HepG2 (cell line): ENCODE measurements at regions not wholly inside any gene's neighbourhood (a gene's known extent, or its start where the extent isn't known, plus 50 kb on each side); places are given as distances from the start of the nearest gene placed in this dataset.

Experiments used
- ATAC-seq: fragments of 200-7000 bp; cut with Tn5 transposase; 3 replicates; pipeline ENCODE4 v1.9.1; 2020; ENCODE audit warnings: mild to moderate bottlenecking, moderate library complexity
- BruUV-seq: library from RNA; stranded (reverse); fragments of 400-500 nt; replicated peaks from 2 replicates; lab custom pipeline; 2021; lab: Mats Ljungman, UMichigan
- CTCF ChIA-PET: fragments of 300-600 bp; formaldehyde crosslinking; extraction: SDS; loops from one replicate; lab custom pipeline; 2021; ENCODE audit warnings: low total read pairs, inconsistent platforms, low intra/inter-chr PET ratio; lab: Yijun Ruan, JAX
- POLR2A ChIA-PET: fragments of 350-600 bp; sonication (Branson Sonifier 250); formaldehyde crosslinking; loops from one replicate; lab custom pipeline; 2020; ENCODE audit warnings: antibody characterized with exemption, inconsistent platforms; lab: Yijun Ruan, JAX
- DNase-seq: peaks from one replicate; pipeline ENCODE4 v3.0.0-alpha.2; 2015; ENCODE audit warnings: low spot score
- FAIRE-seq: peaks from 3 replicates; lab custom pipeline; 2011; peaks lifted over from hg19 to GRCh38; lab: Jason Lieb, UNC
- H2AFZ ChIP-seq: one replicate; pipeline ENCODE4 v1.6.1; 2011; ENCODE audit warnings: low read length, inconsistent platforms
- H3K27ac ChIP-seq: fragments of 300-600 bp; 3 replicates; pipeline ENCODE4 v1.8.0; 2011; ENCODE audit warnings: mixed run types, mild to moderate bottlenecking, mixed read lengths, low read length, inconsistent platforms; ENCODE audit not compliant: insufficient read depth; ENCODE audit errors: extremely low read length
- H3K27me3 ChIP-seq, 2 experiments: fragments of 200-600 bp in 1 of 2; 2 replicates in 1 of 2; 3 replicates in 1 of 2; pipeline versions ENCODE4 v1.6.0 to v1.8.0; 2011; ENCODE audit warnings: low read length in 2 of 2, mild to moderate bottlenecking in 2 of 2, moderate library complexity in 2 of 2, inconsistent platforms in 1 of 2; ENCODE audit not compliant: insufficient read depth in 2 of 2, control insufficient read depth in 1 of 2
- H3K36me3 ChIP-seq, 2 experiments: fragments of 200-600 bp in 1 of 2; replicated peaks in 1 of 2; 2 replicates in 1 of 2; 3 replicates in 1 of 2; pipeline versions ENCODE4 v1.5.1 to v1.8.0; 2011; ENCODE audit warnings: low read length in 2 of 2, inconsistent platforms in 1 of 2; ENCODE audit not compliant: insufficient read depth in 2 of 2, control insufficient read depth in 1 of 2
- H3K4me1 ChIP-seq: 2 replicates; pipeline ENCODE4 v1.5.1; 2012; ENCODE audit warnings: low read length, inconsistent platforms; ENCODE audit not compliant: insufficient read depth
- H3K4me2 ChIP-seq: 2 replicates; pipeline ENCODE4 v1.6.0; 2011; ENCODE audit warnings: low read depth, low read length, inconsistent platforms
- H3K4me3 ChIP-seq, 3 experiments: fragments of 200-600 bp in 1 of 3; sonication (generic), shearing (Covaris generic) in 1 of 3; replicated peaks in 1 of 3; 2 replicates each; pipeline ENCODE4 v1.5.1; 2011 to 2016; ENCODE audit warnings: low read length in 3 of 3, inconsistent platforms in 2 of 3, low read depth in 2 of 3, mild to moderate bottlenecking in 2 of 3, control low read depth in 1 of 3, mixed read lengths in 1 of 3; ENCODE audit not compliant: insufficient read depth in 1 of 3
- H3K79me2 ChIP-seq: one replicate; pipeline ENCODE4 v1.6.1; 2011; ENCODE audit warnings: low read length, inconsistent platforms; ENCODE audit not compliant: insufficient read depth
- H3K9ac ChIP-seq: 2 replicates; pipeline ENCODE4 v1.6.0; 2011; ENCODE audit warnings: mild to moderate bottlenecking, low read depth, low read length, inconsistent platforms; ENCODE audit not compliant: insufficient read depth
- H3K9me3 ChIP-seq: 2 replicates; pipeline ENCODE4 v1.5.1; 2012; ENCODE audit warnings: mild to moderate bottlenecking, low read length
- H4K20me1 ChIP-seq: 2 replicates; pipeline ENCODE4 v1.6.0; 2011; ENCODE audit warnings: inconsistent platforms, mild to moderate bottlenecking, low read length, moderate library complexity; ENCODE audit not compliant: insufficient read depth
- DDIT3 ChIP-seq: sonication (generic); formaldehyde crosslinking; IDR thresholded peaks from 2 replicates; pipeline ENCODE4 v1.4.0; 2020; ENCODE audit warnings: mild to moderate bottlenecking, missing genetic modification reagents
- DRAP1 ChIP-seq: IDR thresholded peaks from 2 replicates; pipeline ENCODE4 v1.6.1; 2016; ENCODE audit warnings: missing genetic modification reagents, missing compliant biosample characterization
- HBP1 ChIP-seq: IDR thresholded peaks from 2 replicates; pipeline ENCODE4 v1.6.1; 2016; ENCODE audit warnings: low read depth, control low read depth
- PTBP1 ChIP-seq: fragments of 200-400 bp; formaldehyde crosslinking; IDR thresholded peaks from 2 replicates; pipeline ENCODE4 v1.6.1; 2018; ENCODE audit warnings: low read length, low read depth; ENCODE audit not compliant: poor library complexity, severe bottlenecking
- RFXANK ChIP-seq: IDR thresholded peaks from 2 replicates; pipeline ENCODE4 v1.6.1; 2016
- STAT6 ChIP-seq: sonication (generic); formaldehyde crosslinking; IDR thresholded peaks from 2 replicates; pipeline ENCODE4 v1.4.0; 2020; ENCODE audit warnings: missing genetic modification reagents, mild to moderate bottlenecking, borderline replicate concordance
- ZNF615 ChIP-seq: sonication (generic); formaldehyde crosslinking; IDR thresholded peaks from 2 replicates; pipeline ENCODE4 v1.5.0; 2020; ENCODE audit warnings: mild to moderate bottlenecking, missing genetic modification reagents, borderline replicate concordance
- WGBS: methylation state at CpG from one replicate; pipeline ENCODE4 v1.1.6; 2017; ENCODE audit warnings: low lambda C conversion rate; 5-methylcytosine and 5-hydroxymethylcytosine counted together
- in situ Hi-C: cut with HindIII; loops from 2 replicates; pipeline ENCODE4 v1.10.0; 2017; ENCODE audit warnings: low pct_unique_long_range_greater_than_20kb; ENCODE audit not compliant: extremely low pct_ligation_motif_present
- intact Hi-C: fragments of 100-400 bp; cut with micrococcal nuclease; formaldehyde crosslinking; loops from one replicate; pipeline ENCODE4 v1.10.0; 2022; ENCODE audit not compliant: unreplicated experiment
- TF ChIP-seq, protein P1 (sequence below): sonication (generic); formaldehyde crosslinking; IDR thresholded peaks from 2 replicates; pipeline ENCODE4 v1.4.0; 2020; ENCODE audit warnings: mild to moderate bottlenecking, missing genetic modification reagents
- TF ChIP-seq, protein P2 (sequence below): sonication (generic); formaldehyde crosslinking; conservative IDR thresholded peaks from 2 replicates; pipeline ENCODE4 v1.5.0; 2020; ENCODE audit warnings: missing genetic modification reagents

DNA sequence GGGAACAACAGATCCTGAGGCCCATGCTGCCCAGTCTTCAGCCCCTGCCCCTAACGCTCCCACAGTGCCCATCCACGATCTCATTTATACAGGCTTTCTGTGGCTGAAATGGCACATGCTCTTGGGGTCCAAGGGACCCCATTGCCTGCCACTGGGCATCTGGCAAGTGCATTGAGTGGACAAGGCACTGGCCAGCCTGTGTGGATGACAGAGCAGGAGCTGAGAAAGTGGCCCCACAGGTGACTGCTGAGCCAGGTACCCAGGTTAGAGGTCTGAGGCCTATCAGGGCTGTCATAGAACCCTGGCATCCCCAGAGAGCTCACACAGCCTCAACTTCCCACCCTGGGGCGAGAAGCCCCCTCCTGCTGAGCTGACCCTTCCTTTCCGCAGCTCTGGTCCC, 86.0 kb upstream of the NXT1 start (continued):
- no peak for TF ChIP-seq RFXANK (CRISPR knock-in tag)
- TF ChIP-seq HBP1 (CRISPR knock-in tag): no peak
- no peak for TF ChIP-seq STAT6 (CRISPR knock-in tag)

- Histone ChIP-seq H3K9me3 (no peaks in the 10 kb centered on the region), H3K27me3 (peaks cover 5 to 8% of the 10 kb centered on the region in 2 experiments; a peak in 4 of 5 replicates), H2AFZ (no peak overlapping the region), H4K20me1 (no peaks in the 10 kb centered on the region), H3K4me2 (no peak overlapping the region), H3K79me2 (no peaks in the 10 kb centered on the region), H3K4me3 (no peak overlapping the region), H3K9ac (no peak overlapping the region), H3K27ac (no peak overlapping the region), H3K4me1 (no peaks in the 10 kb centered on the region), H3K36me3 (no peaks in the 10 kb centered on the region)
- ATAC-seq: no peak
- WGBS: 47% methylated on average over 6 of the region's 6 CpGs
- in situ Hi-C loops (no loop called here), intact Hi-C loops (no loop called here)
- ChIA-PET POLR2A (no interaction called here), CTCF (no interaction called here)
- no TSS peak for BruUV-seq
- FAIRE-seq: no peak
- no peak for DNase-seq
- TF ChIP-seq, protein P1, sequence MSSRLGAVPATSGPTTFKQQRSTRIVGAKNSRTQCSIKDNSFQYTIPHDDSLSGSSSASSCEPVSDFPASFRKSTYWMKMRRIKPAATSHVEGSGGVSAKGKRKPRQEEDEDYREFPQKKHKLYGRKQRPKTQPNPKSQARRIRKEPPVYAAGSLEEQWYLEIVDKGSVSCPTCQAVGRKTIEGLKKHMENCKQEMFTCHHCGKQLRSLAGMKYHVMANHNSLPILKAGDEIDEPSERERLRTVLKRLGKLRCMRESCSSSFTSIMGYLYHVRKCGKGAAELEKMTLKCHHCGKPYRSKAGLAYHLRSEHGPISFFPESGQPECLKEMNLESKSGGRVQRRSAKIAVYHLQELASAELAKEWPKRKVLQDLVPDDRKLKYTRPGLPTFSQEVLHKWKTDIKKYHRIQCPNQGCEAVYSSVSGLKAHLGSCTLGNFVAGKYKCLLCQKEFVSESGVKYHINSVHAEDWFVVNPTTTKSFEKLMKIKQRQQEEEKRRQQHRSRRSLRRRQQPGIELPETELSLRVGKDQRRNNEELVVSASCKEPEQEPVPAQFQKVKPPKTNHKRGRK (CRISPR knock-in tag): no peak
- TF ChIP-seq PTBP1 (no peak), ZNF615 (CRISPR knock-in tag) (no peak), DDIT3 (no peak), DRAP1 (CRISPR knock-in tag) (no peak)
- TF ChIP-seq, protein P2, sequence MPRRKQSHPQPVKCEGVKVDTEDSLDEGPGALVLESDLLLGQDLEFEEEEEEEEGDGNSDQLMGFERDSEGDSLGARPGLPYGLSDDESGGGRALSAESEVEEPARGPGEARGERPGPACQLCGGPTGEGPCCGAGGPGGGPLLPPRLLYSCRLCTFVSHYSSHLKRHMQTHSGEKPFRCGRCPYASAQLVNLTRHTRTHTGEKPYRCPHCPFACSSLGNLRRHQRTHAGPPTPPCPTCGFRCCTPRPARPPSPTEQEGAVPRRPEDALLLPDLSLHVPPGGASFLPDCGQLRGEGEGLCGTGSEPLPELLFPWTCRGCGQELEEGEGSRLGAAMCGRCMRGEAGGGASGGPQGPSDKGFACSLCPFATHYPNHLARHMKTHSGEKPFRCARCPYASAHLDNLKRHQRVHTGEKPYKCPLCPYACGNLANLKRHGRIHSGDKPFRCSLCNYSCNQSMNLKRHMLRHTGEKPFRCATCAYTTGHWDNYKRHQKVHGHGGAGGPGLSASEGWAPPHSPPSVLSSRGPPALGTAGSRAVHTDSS: no peak
Measured at GRCh38 chr20:23260181-23260840, 90.3 kb upstream of the NXT1 start.
